Left lung (tissue), 4 donors: ENCODE measurements at regions not wholly inside any gene's neighbourhood (a gene's known extent, or its start where the extent isn't known, plus 50 kb on each side); places are given as distances from the start of the nearest gene placed in this dataset.

Experiments used
- ATAC-seq: fragments of 200-7000 bp; cut with Tn5 transposase; one replicate; pipeline ENCODE4 v1.9.1; 2020; ENCODE audit warnings: moderate library complexity
- DNase-seq, 4 donors: peaks; one replicate each; pipeline ENCODE4 v3.0.0-alpha.2; 2013 to 2020
- H3K27ac ChIP-seq, 2 donors: fragments of 200-600 bp; sonication (generic) in 1 of 2; one replicate each; pipeline versions ENCODE4 v1.5.0 to v1.8.0; 2020 to 2021
- H3K27me3 ChIP-seq, 2 donors: fragments of 200-600 bp; sonication (generic) in 1 of 2; one replicate each; pipeline versions ENCODE4 v1.5.0 to v1.8.0; 2020 to 2021
- H3K36me3 ChIP-seq, 2 donors: fragments of 200-600 bp; sonication (generic) in 1 of 2; one replicate each; pipeline versions ENCODE4 v1.5.0 to v1.8.0; 2020 to 2021
- H3K4me1 ChIP-seq, 2 donors: fragments of 200-600 bp; one replicate each; pipeline ENCODE4 v1.8.0; 2021
- H3K4me3 ChIP-seq, 2 donors: fragments of 200-600 bp; sonication (generic) in 1 of 2; one replicate each; pipeline versions ENCODE4 v1.5.0 to v1.8.0; 2020 to 2021; ENCODE audit warnings: mild to moderate bottlenecking in 1 of 2
- H3K9me3 ChIP-seq, 2 donors: fragments of 200-600 bp; sonication (generic) in 1 of 2; one replicate each; pipeline versions ENCODE4 v1.5.0 to v1.8.0; 2020 to 2021
- intact Hi-C, 2 donors: fragments of 100-400 bp; cut with DNase I; formaldehyde crosslinking; loops; one replicate each; pipeline versions ENCODE4 v1.11.2 to v1.14.2; 2022
- TF ChIP-seq, protein P1 (sequence below), 2 donors: fragments of 200-600 bp; sonication (generic) in 1 of 2; IDR thresholded peaks; one replicate each; pipeline versions ENCODE4 v1.5.0 to v1.8.0; 2021; ENCODE audit warnings: antibody characterized with exemption in 2 of 2
- donor health status: DM: no; HTN: yes; CAD: no.
- donor health status: DM: no; HTN: no; CAD: no.

GRCh38 chr3:8215821-8216220 lies 285.8 kb upstream of the LMCD1 start:
- H3K27ac ChIP-seq: no peak overlapping the region
- no peaks in the 10 kb centered on the region for H3K27me3 ChIP-seq
- TF ChIP-seq, protein P1, sequence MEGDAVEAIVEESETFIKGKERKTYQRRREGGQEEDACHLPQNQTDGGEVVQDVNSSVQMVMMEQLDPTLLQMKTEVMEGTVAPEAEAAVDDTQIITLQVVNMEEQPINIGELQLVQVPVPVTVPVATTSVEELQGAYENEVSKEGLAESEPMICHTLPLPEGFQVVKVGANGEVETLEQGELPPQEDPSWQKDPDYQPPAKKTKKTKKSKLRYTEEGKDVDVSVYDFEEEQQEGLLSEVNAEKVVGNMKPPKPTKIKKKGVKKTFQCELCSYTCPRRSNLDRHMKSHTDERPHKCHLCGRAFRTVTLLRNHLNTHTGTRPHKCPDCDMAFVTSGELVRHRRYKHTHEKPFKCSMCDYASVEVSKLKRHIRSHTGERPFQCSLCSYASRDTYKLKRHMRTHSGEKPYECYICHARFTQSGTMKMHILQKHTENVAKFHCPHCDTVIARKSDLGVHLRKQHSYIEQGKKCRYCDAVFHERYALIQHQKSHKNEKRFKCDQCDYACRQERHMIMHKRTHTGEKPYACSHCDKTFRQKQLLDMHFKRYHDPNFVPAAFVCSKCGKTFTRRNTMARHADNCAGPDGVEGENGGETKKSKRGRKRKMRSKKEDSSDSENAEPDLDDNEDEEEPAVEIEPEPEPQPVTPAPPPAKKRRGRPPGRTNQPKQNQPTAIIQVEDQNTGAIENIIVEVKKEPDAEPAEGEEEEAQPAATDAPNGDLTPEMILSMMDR (IDR thresholded peaks at IDR 0.05): no peak
- no peak for DNase-seq
- H3K36me3 ChIP-seq: no peaks in the 10 kb centered on the region
- intact Hi-C loops: no loop called here
- no peaks in the 10 kb centered on the region for H3K9me3 ChIP-seq
- H3K4me1 ChIP-seq: no peaks in the 10 kb centered on the region
- no peak overlapping the region for H3K4me3 ChIP-seq
- ATAC-seq: no peak

DNA sequence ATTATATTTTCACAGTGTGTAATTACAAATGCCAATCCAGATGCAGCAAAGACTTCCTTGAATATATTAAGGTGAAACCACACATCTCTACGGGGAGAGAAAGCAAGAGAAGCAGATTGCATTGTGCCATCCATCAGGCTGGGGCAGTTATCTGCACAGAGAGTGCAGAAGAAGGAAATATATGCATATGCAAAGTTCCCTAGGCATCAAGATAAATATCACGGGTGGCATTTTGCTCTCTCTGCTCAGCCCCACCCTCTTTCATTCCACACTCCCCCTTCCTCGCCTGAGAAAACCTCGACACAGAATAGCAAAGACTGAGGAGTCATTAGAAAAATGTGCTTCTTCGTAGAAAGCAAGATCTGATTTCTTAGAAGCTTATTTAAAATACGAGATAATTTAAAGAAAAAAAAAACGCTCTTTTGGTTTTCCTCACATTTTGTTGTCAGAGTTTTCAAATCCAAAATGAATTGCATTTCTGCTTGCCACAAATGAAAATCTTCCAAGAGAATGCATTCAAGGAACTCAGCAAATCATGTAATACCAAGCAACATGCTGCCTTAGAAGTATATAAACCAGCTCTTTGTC lies 283.2 kb upstream of the LMCD1 start:
- DNase-seq (no peak), ATAC-seq (no peak)
- Histone ChIP-seq H3K9me3 (no peaks in the 10 kb centered on the region), H3K27me3 (no peaks in the 10 kb centered on the region), H3K4me3 (no peak overlapping the region), H3K36me3 (no peaks in the 10 kb centered on the region), H3K4me1 (no peaks in the 10 kb centered on the region), H3K27ac (no peak overlapping the region)
- TF ChIP-seq, protein P1 (IDR thresholded peaks at IDR 0.05): no peak
- intact Hi-C loops: no loop called here

- intact Hi-C loops: no loop called here
- DNase-seq: no peak
- H3K9me3 ChIP-seq: no peaks in the 10 kb centered on the region
- H3K27me3 ChIP-seq: no peaks in the 10 kb centered on the region
- TF ChIP-seq, protein P1 (IDR thresholded peaks at IDR 0.05): no peak
- H3K27ac ChIP-seq: no peak overlapping the region
- H3K36me3 ChIP-seq: no peaks in the 10 kb centered on the region
- ATAC-seq: no peak
- no peak overlapping the region for H3K4me3 ChIP-seq
- H3K4me1 ChIP-seq: no peaks in the 10 kb centered on the region
Measured at GRCh38 chr3:8220291-8220690, 281.3 kb upstream of the LMCD1 start.

DNA sequence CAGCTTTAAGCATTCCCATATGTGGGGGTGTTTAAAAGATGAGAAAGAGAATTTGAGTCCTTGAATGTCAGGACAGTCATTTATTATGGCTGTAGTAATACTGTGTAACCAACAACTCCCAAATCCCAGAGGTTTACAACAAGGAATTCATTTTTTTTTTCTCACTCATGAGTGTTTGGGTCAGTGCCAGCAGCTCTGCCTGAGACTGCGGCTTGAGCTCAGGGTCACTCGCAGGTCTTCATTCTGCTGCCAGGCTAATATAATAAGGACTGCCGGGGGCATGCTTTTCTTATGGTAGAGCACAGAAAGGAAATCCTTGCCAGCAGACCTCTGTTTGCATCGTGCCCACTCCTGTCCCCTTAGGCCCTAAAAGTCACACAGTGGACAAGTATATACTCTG lies 277.9 kb upstream of the LMCD1 start:
- Histone ChIP-seq H3K4me3 (no peak overlapping the region), H3K27ac (no peak overlapping the region), H3K36me3 (no peaks in the 10 kb centered on the region), H3K4me1 (no peaks in the 10 kb centered on the region), H3K27me3 (no peaks in the 10 kb centered on the region), H3K9me3 (no peaks in the 10 kb centered on the region)
- DNase-seq: peak in 1 of 4 donors; percentile 49
- TF ChIP-seq, protein P1 (IDR thresholded peaks at IDR 0.05): no peak
- ATAC-seq: peak; percentile 19
- intact Hi-C loops: no loop called here

GRCh38 chr3:8224941-8225340 lies 276.7 kb upstream of the LMCD1 start:
- DNase-seq (peak in 1 of 4 donors; percentile 10), ATAC-seq (no peak)
- H3K4me1 ChIP-seq: no peaks in the 10 kb centered on the region
- H3K36me3 ChIP-seq: no peaks in the 10 kb centered on the region
- no peak overlapping the region for H3K27ac ChIP-seq
- H3K27me3 ChIP-seq: no peaks in the 10 kb centered on the region
- H3K4me3 ChIP-seq: no peak overlapping the region
- TF ChIP-seq, protein P1 (IDR thresholded peaks at IDR 0.05): no peak
- intact Hi-C loops: no loop called here
- no peaks in the 10 kb centered on the region for H3K9me3 ChIP-seq
